Skeletal muscle cell (primary cell): ENCODE measurements at regions not wholly inside any gene's neighbourhood (a gene's known extent, or its start where the extent isn't known, plus 50 kb on each side); places are given as distances from the start of the nearest gene placed in this dataset.
A peak's percentile ranks its signal among the peaks of the same experiment; 100 is the strongest.

Experiments
- DNase-seq: peaks from one replicate; pipeline ENCODE4 v3.0.0-alpha.2; 2010; ENCODE audit warnings: low read depth
- H3K4me3 ChIP-seq: 2 replicates; pipeline ENCODE4 v1.5.1; 2011; ENCODE audit warnings: low read depth, mild to moderate bottlenecking, control low read depth, low read length, moderate library complexity

DNA sequence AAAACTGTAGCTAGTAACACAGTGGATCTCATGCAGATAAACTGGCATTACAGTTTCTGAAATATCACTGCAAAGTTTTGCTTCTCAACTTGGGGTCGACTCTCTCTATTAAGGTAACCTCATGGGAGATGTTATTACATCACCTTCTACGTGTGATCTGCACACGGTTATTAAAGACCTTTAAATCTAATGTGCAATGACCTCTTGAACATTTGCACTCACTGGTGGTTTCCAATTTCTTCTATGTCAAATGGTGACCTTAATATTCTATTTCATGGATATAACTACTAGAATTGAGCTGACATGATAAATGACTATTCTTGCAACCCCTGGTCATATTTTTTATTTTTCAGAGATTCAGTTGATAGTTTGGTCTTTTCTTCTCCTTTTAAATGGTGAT lies 191.3 kb downstream of the PPP1R3A start:
- no peak overlapping the region for H3K4me3 ChIP-seq
- DNase-seq = no peak

DNA sequence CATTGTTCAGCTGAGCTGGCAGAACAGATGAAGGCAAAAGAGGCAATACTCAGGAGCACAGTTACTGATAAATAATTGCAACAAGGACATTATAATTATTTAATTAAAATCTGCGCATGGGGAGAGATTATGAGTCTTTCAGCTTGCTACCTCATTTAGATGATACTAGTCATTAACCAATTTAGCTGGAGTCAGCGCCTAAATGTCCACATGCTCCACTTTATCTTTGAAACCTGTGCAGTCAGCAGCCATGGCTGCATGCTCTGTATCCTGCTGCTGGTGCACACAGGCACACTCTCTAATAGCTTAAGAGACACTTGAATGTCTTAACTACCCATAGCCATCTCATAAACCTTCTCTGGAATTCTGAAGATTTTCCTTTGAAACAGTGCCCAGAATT lies 196.8 kb downstream of the PPP1R3A start:
- H3K4me3 ChIP-seq = no peak overlapping the region
- DNase-seq = no peak

DNA sequence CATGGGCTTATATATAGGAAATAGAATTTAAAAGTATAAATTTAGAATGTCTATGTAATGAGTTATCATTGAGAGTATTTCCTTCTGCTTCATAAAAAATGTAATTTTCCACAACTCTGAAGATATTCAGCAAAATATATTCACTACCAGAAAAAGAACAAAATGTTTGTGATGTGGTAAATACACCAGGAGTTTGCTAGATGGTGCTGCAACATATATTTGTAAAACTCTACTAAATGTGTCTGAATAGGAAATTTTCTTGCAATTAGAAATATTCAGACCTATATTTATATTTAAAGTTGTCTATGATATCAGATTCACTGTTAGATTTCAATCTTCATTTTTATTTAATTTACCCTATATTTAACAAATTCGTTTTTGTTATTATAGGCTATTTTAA lies 201.1 kb downstream of the PPP1R3A start:
- no peak for DNase-seq
- H3K4me3 ChIP-seq = no peak overlapping the region

GRCh38 chr7:113715981-113716856 lies 202.6 kb downstream of the PPP1R3A start:
- DNase-seq = no peak
- H3K4me3 ChIP-seq = no peak overlapping the region

DNA sequence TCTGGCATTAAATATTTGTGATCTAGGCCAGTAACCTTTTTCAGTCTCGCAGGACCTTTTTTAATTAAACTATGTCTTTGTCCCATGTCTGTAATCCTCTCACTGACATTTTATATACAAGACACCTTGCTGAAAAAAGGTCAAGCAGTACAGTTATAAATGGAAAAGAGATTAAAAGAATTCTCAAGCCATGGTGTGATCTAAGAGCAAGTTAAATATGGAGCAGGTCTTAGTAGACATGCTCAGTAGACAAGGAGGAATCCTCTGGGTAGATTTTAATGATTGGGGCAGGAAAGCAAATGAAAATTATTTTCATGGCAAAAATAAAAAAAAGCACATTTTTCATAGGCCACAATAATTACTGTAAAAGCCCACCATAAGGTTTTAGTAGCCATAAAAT lies 203.5 kb downstream of the PPP1R3A start:
- H3K4me3 ChIP-seq = no peak overlapping the region
- no peak for DNase-seq

- H3K4me3 ChIP-seq = no peak overlapping the region
- DNase-seq = peak; percentile 55
Observed at GRCh38 chr7:113710310-113711096, 208.3 kb downstream of the PPP1R3A start.

DNA sequence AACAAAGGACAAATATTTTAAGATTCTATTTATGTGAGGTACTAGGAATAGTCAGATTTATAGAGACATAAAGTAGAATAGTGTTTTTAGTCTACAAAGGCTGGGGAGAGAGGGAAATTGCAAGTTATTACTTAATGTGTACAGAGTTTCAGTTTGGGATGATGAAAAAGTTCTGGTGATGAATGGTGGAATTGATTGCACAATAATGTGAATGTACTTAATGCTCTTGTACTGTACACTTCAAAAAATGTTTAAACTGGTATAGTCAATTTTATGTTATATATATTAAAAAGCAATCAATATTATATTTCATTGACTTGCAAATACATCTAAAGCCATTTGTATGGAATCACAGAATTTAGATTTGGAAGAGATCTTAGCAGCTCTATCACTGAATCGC lies 213.4 kb downstream of the PPP1R3A start:
- no peak overlapping the region for H3K4me3 ChIP-seq
- no peak for DNase-seq

DNA sequence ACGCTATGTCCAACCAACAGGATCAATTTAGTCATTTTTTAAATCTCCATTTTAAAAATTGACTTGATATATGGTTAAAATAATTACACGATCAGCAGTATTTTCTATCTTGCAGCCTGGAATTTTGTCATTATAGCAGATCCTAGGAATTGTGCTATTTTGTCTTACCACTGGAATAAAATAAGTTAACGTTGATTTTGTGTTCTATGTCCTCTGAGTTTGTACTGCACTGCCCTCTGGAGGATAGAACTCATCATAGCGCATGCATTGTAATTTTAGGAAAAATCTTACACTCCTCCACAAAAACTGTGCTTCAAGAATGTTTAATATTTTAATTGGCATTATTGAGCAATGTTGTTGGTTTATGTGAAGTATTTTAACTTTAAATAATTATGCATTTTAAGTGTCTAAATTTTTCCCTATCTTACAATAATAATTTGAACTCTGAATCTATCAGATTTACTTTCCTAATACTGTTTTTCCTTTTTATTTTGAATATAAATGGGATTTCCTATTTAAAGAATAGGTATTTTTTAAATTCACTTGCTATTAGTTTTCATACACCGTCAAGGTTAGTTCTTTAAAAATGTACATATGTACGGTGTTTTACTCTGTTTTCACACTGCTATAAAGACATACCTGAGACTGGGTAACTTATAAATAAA lies 220.1 kb downstream of the PPP1R3A start:
- no peak for DNase-seq

DNA sequence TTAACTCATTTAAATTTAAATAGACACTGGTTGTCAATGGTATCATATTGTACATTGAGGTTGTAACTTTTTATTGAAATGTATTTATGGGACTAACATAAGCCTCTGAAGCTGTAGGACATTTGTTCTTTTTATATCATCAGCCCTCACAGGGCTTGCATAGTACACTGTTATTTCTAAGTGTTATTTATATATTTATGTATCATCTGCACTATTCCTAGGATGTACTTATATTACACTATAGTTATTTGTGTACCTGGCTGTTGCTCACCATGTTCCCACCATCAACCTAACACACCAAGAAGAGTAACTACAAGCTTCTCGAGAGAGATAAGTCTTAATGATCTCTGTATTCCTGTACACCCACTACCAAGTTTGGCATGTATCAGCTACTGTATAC lies 224.7 kb downstream of the PPP1R3A start:
- DNase-seq = no peak

More for the DNA sequence above, 220.1 kb downstream of the PPP1R3A start:
- no peak overlapping the region for H3K4me3 ChIP-seq

GRCh38 chr7:113684165-113684564 lies 234.6 kb downstream of the PPP1R3A start:
- H3K4me3 ChIP-seq = no peak overlapping the region
- DNase-seq = no peak

More for the DNA sequence above, 224.7 kb downstream of the PPP1R3A start:
- H3K4me3 ChIP-seq = no peak overlapping the region

DNA sequence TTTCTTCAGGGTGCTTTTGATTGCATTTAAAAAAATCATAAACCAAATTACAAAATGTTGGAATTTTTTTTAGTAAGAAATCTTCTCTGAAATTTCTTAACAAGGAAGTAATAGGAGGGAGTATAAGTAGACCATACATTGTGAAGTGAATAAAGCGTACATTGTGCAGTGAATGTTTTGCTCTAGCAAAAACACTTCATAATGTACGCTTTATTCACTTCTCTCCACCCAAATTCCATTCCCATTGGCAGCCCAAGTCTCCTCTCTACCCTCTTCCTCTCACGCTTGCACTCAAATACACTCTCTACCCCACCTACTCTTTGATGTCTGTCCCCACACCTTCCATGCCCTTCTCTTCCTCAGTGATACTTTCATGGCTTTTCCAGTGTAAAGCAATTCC lies 241.0 kb downstream of the PPP1R3A start:
- H3K4me3 ChIP-seq = no peak overlapping the region
- no peak for DNase-seq

DNA sequence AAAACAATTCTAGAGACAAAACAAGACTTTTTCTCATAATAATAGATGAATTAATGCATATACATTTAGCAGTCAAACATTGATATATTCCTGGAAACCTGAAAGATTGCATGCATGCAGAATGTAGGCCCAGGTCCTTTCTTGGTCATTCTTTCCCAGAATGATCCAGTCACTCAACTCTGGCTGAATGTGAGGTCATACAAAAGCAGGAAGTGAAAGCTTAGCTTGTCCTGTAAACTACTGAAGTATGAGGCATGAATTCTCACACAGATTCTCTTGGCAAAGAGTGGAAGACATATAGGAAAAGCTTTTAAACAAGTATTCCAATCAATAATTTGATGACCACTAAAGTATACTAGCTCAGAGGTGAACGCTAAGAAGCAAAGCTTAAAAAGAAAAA lies 253.9 kb downstream of the PPP1R3A start:
- no peak overlapping the region for H3K4me3 ChIP-seq
- no peak for DNase-seq

GRCh38 chr7:113659416-113659815 lies 259.4 kb downstream of the PPP1R3A start:
- DNase-seq = no peak
- H3K4me3 ChIP-seq = no peak overlapping the region

DNA sequence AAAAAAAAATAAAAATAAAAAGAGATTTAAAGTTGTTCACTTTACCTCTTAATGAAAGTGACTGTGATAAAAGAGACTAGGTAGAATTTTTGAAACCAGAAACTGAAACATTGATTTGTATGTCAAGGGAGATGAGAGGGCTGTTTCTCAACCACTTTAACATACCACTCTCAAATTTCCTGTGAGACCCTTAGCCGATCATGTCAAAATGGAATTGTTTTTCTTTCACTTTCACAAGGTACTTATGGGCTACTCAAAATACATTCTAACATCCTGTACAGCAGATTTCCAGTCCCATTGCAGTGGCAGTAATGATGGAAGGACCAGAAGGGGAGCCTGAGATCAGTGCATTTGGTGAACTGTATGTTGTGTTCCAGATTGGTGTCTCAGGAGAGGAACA lies 261.2 kb downstream of the PPP1R3A start:
- H3K4me3 ChIP-seq = no peak overlapping the region
- no peak for DNase-seq

DNA sequence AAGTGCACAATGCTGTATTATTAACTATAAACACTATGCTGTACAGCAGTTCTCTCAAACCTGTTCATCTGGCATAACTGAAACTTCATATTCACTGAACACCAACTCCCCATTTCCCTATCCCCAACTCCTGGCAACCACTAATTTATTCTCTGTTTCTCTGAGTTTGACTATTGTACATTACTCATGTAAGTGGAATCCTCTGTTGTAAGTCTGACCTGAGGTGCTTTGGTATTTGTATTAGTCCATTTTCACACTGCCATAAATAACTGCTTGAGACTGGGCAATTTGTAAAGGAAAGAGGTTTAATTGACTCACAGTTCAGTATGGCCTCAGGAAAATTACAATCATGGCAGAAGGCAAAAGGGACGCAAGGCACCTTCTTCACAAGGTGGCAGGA lies 266.3 kb downstream of the PPP1R3A start:
- no peak overlapping the region for H3K4me3 ChIP-seq
- no peak for DNase-seq

- DNase-seq = no peak
- H3K4me3 ChIP-seq = no peak overlapping the region
Observed at GRCh38 chr7:113649556-113649955, 269.3 kb downstream of the PPP1R3A start.

- H3K4me3 ChIP-seq = no peak overlapping the region
- no peak for DNase-seq
Observed at GRCh38 chr7:113639221-113639620, 279.6 kb downstream of the PPP1R3A start.

DNA sequence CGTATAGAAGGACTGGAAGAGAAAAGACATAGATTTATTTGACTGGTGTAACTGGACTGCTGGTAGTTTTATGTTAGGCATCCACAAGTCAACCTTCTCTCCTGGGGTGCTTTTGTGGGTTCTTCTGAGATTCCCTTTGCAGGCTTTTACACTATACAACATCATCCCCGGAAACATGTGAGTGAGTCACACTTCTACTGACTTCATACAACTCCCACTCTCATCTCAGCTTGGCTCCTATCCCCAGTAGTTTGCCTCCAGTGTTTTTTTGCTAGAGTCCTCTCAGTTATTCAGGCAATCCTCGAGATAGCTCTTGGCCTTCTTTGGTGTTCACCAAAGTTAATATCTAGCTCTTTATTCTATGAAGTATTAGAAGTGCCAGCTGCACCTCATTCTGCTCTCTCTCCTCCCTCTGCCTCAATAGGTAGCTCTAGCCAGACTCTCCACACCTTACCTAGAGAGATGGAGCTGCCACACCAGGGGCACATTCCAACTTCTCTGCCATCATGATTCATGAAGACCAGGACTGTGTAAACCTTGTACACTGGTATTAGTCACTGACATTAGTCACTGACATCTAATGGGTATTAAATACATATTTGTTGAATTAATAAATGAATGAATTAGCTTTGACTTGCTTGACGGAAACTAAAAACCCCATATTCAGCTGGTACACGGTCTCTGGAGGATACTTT lies 281.9 kb downstream of the PPP1R3A start:
- peak; percentile 39 for DNase-seq
- no peak overlapping the region for H3K4me3 ChIP-seq

DNA sequence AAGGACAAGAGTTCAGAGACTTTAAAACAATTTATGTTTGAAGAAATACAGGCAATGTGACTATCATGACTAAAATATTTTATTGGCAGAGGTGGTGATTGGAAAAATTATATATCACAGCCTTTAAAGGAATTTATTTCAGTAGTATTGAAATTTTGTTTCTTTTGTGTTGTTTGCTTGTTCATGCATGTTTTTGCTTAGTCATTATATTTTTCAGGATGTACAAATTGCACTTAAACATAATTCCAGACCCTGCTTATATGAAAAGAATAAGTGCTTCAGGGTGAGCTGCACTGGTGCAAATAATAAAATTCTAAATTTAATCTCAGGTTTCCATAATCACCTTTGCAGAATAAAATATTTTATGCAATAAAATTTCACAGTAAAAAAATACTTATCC lies 283.3 kb downstream of the PPP1R3A start:
- no peak for DNase-seq

GRCh38 chr7:113633073-113633472 lies 285.7 kb downstream of the PPP1R3A start:
- H3K4me3 ChIP-seq = no peak overlapping the region
- no peak for DNase-seq

More for the DNA sequence above, 283.3 kb downstream of the PPP1R3A start:
- H3K4me3 ChIP-seq = no peak overlapping the region
